ENCODE measurements at regions not wholly inside any gene's neighbourhood (a gene's known extent, or its start where the extent isn't known, plus 50 kb on each side); places are given as distances from the start of the nearest gene placed in this dataset.

GRCh38 chr2:167318581-167318980, 430.3 kb downstream of the XIRP2 start:
- no peak for DNase-seq (ENCODE audit: low read depth in 3 of 3, low spot score in 2 of 3)

GRCh38 chr2:167310442-167310841, 422.2 kb downstream of the XIRP2 start:
- no peak for DNase-seq (ENCODE audit: low read depth in 3 of 3, low spot score in 2 of 3)

All from right renal cortex interstitium (tissue), 3 donors.